H9 (cell line): ENCODE measurements at regions not wholly inside any gene's neighbourhood (a gene's known extent, or its start where the extent isn't known, plus 50 kb on each side); places are given as distances from the start of the nearest gene placed in this dataset.

ENCODE experiments used
- DNase-seq: peaks from one replicate; pipeline ENCODE4 v3.0.0-alpha.2; 2017
- H2AFZ ChIP-seq: one replicate; pipeline ENCODE4 v1.6.1; 2013; ENCODE audit warnings: mild to moderate bottlenecking, low read length, control low read depth, moderate library complexity
- H2AK5ac ChIP-seq: 2 replicates; pipeline ENCODE4 v1.6.1; 2013; ENCODE audit warnings: low read length, control low read depth, mixed read lengths; ENCODE audit not compliant: insufficient read length
- H2BK120ac ChIP-seq: one replicate; pipeline ENCODE4 v1.6.1; 2013; ENCODE audit warnings: low read depth, mild to moderate bottlenecking, low read length, control low read depth, inconsistent platforms; ENCODE audit not compliant: poor library complexity, severe bottlenecking
- H2BK12ac ChIP-seq: 2 replicates; pipeline ENCODE4 v1.6.1; 2013; ENCODE audit warnings: low read length, control low read depth, mixed read lengths, low read depth; ENCODE audit not compliant: insufficient read length
- H2BK15ac ChIP-seq: 2 replicates; pipeline ENCODE4 v1.6.1; 2013; ENCODE audit warnings: low read depth, low read length, control low read depth
- H2BK20ac ChIP-seq: one replicate; pipeline ENCODE4 v1.6.1; 2013; ENCODE audit warnings: low read depth, mild to moderate bottlenecking, low read length, control low read depth, inconsistent platforms; ENCODE audit not compliant: poor library complexity, severe bottlenecking
- H2BK5ac ChIP-seq: 2 replicates; pipeline ENCODE4 v1.6.1; 2013; ENCODE audit warnings: low read length, control low read depth, mixed read lengths; ENCODE audit not compliant: insufficient read length
- H3K14ac ChIP-seq: 2 replicates; pipeline ENCODE4 v1.6.1; 2013; ENCODE audit warnings: low read length, control low read depth; ENCODE audit not compliant: insufficient read depth
- H3K18ac ChIP-seq: 2 replicates; pipeline ENCODE4 v1.6.1; 2013; ENCODE audit warnings: low read depth, mild to moderate bottlenecking, mixed read lengths, low read length, control low read depth; ENCODE audit not compliant: insufficient read length
- H3K23ac ChIP-seq: 2 replicates; pipeline ENCODE4 v1.6.1; 2013; ENCODE audit warnings: low read length, control low read depth, mixed read lengths, low read depth; ENCODE audit not compliant: insufficient read length
- H3K23me2 ChIP-seq: 2 replicates; pipeline ENCODE4 v1.6.1; 2013; ENCODE audit warnings: low read depth, mild to moderate bottlenecking, mixed read lengths, low read length, control low read depth; ENCODE audit not compliant: insufficient read length, poor library complexity, severe bottlenecking
- H3K27ac ChIP-seq: 2 replicates; pipeline ENCODE4 v1.5.1; 2013; ENCODE audit warnings: low read length, control low read depth, mixed read lengths, low read depth; ENCODE audit not compliant: insufficient read length
- H3K27me3 ChIP-seq: 2 replicates; pipeline ENCODE4 v1.6.1; 2013; ENCODE audit warnings: low read length, control low read depth, inconsistent platforms; ENCODE audit not compliant: insufficient read depth
- H3K4ac ChIP-seq: 2 replicates; pipeline ENCODE4 v1.6.1; 2013; ENCODE audit warnings: low read depth, mild to moderate bottlenecking, control low read depth, inconsistent platforms, low read length, moderate library complexity
- H3K4me1 ChIP-seq: 2 replicates; pipeline ENCODE4 v1.6.1; 2013; ENCODE audit warnings: low read length, control low read depth, inconsistent platforms; ENCODE audit not compliant: insufficient read depth
- H3K4me2 ChIP-seq: 2 replicates; pipeline ENCODE4 v1.6.1; 2013; ENCODE audit warnings: low read length, control low read depth, mixed read lengths; ENCODE audit not compliant: insufficient read length, insufficient read depth
- H3K56ac ChIP-seq: 2 replicates; pipeline ENCODE4 v1.6.1; 2013; ENCODE audit warnings: low read depth, mild to moderate bottlenecking, mixed read lengths, low read length, control low read depth; ENCODE audit not compliant: insufficient read length
- H3K79me1 ChIP-seq: 2 replicates; pipeline ENCODE4 v1.6.1; 2013; ENCODE audit warnings: low read depth, mild to moderate bottlenecking, moderate library complexity, low read length, control low read depth, inconsistent platforms; ENCODE audit not compliant: insufficient read depth, poor library complexity, severe bottlenecking
- H3K79me2 ChIP-seq: 2 replicates; pipeline ENCODE4 v1.6.1; 2013; ENCODE audit warnings: low read length, control low read depth, inconsistent platforms; ENCODE audit not compliant: insufficient read depth
- H3K9ac ChIP-seq: 2 replicates; pipeline ENCODE4 v1.6.1; 2013; ENCODE audit warnings: low read length, control low read depth, mixed read lengths; ENCODE audit not compliant: insufficient read length; ENCODE audit errors: extremely low read depth
- H3K9me3 ChIP-seq: one replicate; pipeline ENCODE4 v1.6.1; 2013; ENCODE audit warnings: low read depth, low read length, inconsistent platforms; ENCODE audit not compliant: control insufficient read depth
- H3T11ph ChIP-seq: one replicate; pipeline ENCODE4 v1.6.1; 2013; ENCODE audit warnings: mild to moderate bottlenecking, low read length, control low read depth, inconsistent platforms
- H4K20me1 ChIP-seq: one replicate; pipeline ENCODE4 v1.6.1; 2013; ENCODE audit not compliant: control insufficient read depth, insufficient read length, insufficient read depth
- H4K5ac ChIP-seq: 2 replicates; pipeline ENCODE4 v1.6.1; 2013; ENCODE audit warnings: low read depth, mild to moderate bottlenecking, mixed read lengths, low read length, control low read depth; ENCODE audit not compliant: insufficient read length
- H4K8ac ChIP-seq: replicated peaks from 2 replicates; pipeline ENCODE4 v1.6.1; 2013; ENCODE audit warnings: low read length, control low read depth, mixed read lengths, low read depth; ENCODE audit not compliant: insufficient read length
- H4K91ac ChIP-seq: 2 replicates; pipeline ENCODE4 v1.6.1; 2013; ENCODE audit warnings: low read depth, mild to moderate bottlenecking, moderate library complexity, mixed read lengths, low read length, control low read depth; ENCODE audit not compliant: insufficient read length
- H3K27ac Mint-ChIP-seq, 3 experiments: 2 replicates in 2 of 3; 3 replicates in 1 of 3; pipeline ENCODE4 v1.8.0; 2020 to 2021; ENCODE audit warnings: mixed read lengths in 3 of 3, mild to moderate bottlenecking in 1 of 3, moderate library complexity in 1 of 3
- H3K27me3 Mint-ChIP-seq: 2 replicates; pipeline ENCODE4 v1.8.0; 2021; ENCODE audit warnings: low read depth, mild to moderate bottlenecking, moderate library complexity, mixed read lengths
- H3K36me3 Mint-ChIP-seq, 3 experiments: 2 replicates in 2 of 3; 3 replicates in 1 of 3; pipeline ENCODE4 v1.8.0; 2020 to 2021; ENCODE audit warnings: low read depth in 3 of 3, mixed read lengths in 3 of 3; ENCODE audit not compliant: insufficient read depth in 1 of 3
- H3K4me1 Mint-ChIP-seq, 2 experiments: 2 replicates each; pipeline ENCODE4 v1.8.0; 2020; ENCODE audit warnings: mixed read lengths in 2 of 2
- H3K4me3 Mint-ChIP-seq, 2 experiments: 2 replicates in 1 of 2; 3 replicates in 1 of 2; pipeline ENCODE4 v1.8.0; 2020 to 2021; ENCODE audit warnings: mild to moderate bottlenecking in 2 of 2, mixed read lengths in 2 of 2, moderate library complexity in 1 of 2
- H3K9me3 Mint-ChIP-seq, 2 experiments: 2 replicates in 1 of 2; 3 replicates in 1 of 2; pipeline ENCODE4 v1.8.0; 2020; ENCODE audit warnings: mild to moderate bottlenecking in 2 of 2, mixed read lengths in 2 of 2, moderate library complexity in 1 of 2
- CTCF ChIP-seq: fragments of 200-600 bp; sonication (generic); conservative IDR thresholded peaks from 3 replicates; pipeline ENCODE4 v1.8.0; 2021; ENCODE audit warnings: antibody characterized with exemption, mild to moderate bottlenecking
- WGBS: extraction: QIAGEN DNeasy Blood & Tissue Kit; methylation state at CpG from one replicate; pipeline ENCODE4 v1.1.7; 2013; ENCODE audit warnings: missing lambda C conversion rate, low lambda C conversion rate, mixed read lengths; ENCODE audit not compliant: insufficient read length; ENCODE audit errors: extremely low coverage; 5-methylcytosine and 5-hydroxymethylcytosine counted together

GRCh38 chr13:77975358-77976042 lies 56.9 kb upstream of the EDNRB start:
- Mint-ChIP-seq H3K4me3 (no peak overlapping the region), H3K9me3 (peaks cover 24 to 46% of the 10 kb centered on the region in 2 experiments), H3K4me1 (peaks cover 5% of the 10 kb centered on the region in 2 experiments), H3K36me3 (peaks cover 13 to 29% (median 26%) of the 10 kb centered on the region in 3 experiments), H3K27me3 (no peaks in the 10 kb centered on the region), H3K27ac (no peak overlapping the region)
- H3K9ac ChIP-seq: no peak overlapping the region
- no peak overlapping the region for H2BK15ac ChIP-seq
- no peaks in the 10 kb centered on the region for H3K9me3 ChIP-seq
- H2BK12ac ChIP-seq: no peak overlapping the region
- WGBS: no CpG with 5 or more reads among the region's 14 CpGs
- H4K5ac ChIP-seq: no peak overlapping the region
- no peak overlapping the region for H3K4me2 ChIP-seq
- H2BK5ac ChIP-seq: no peak overlapping the region
- H2BK20ac ChIP-seq: no peak overlapping the region
- no peaks in the 10 kb centered on the region for H3K79me2 ChIP-seq
- no peak for TF ChIP-seq CTCF
- no peaks in the 10 kb centered on the region for H3K27me3 ChIP-seq
- no peaks in the 10 kb centered on the region for H3K23me2 ChIP-seq
- H3K18ac ChIP-seq: no peak overlapping the region
- no peak overlapping the region for H3T11ph ChIP-seq
- no peak for DNase-seq
- no peak overlapping the region for H3K23ac ChIP-seq
- H2AK5ac ChIP-seq: no peak overlapping the region
- H2AFZ ChIP-seq: no peak overlapping the region
- no peak overlapping the region for H4K8ac ChIP-seq
- H3K79me1 ChIP-seq: no peaks in the 10 kb centered on the region
- no peaks in the 10 kb centered on the region for H3K4me1 ChIP-seq
- no peaks in the 10 kb centered on the region for H4K20me1 ChIP-seq
- no peak overlapping the region for H3K27ac ChIP-seq
- H3K56ac ChIP-seq: no peak overlapping the region
- no peak overlapping the region for H3K4ac ChIP-seq
- no peak overlapping the region for H3K14ac ChIP-seq
- no peak overlapping the region for H2BK120ac ChIP-seq
- no peak overlapping the region for H4K91ac ChIP-seq
